SK-N-SH treated with all-trans-retinoic acid at 6 μM for 48 hours (cell line): ENCODE measurements at regions not wholly inside any gene's neighbourhood (a gene's known extent, or its start where the extent isn't known, plus 50 kb on each side); places are given as distances from the start of the nearest gene placed in this dataset.

ENCODE experiments used
- ARNTL ChIP-seq: fragments of 450-650 bp; formaldehyde crosslinking; IDR thresholded peaks from 2 replicates; pipeline ENCODE4 v1.5.0; 2020; ENCODE audit warnings: low read depth, mild to moderate bottlenecking, moderate library complexity, borderline replicate concordance
- GLIS3 ChIP-seq: fragments of 250-450 bp; sonication (Bioruptor Pico); IDR thresholded peaks from 2 replicates; pipeline ENCODE4 v1.5.0; 2020; ENCODE audit warnings: mild to moderate bottlenecking, moderate library complexity
- PPARA ChIP-seq: fragments of 250-450 bp; sonication (Bioruptor Pico); IDR thresholded peaks from 2 replicates; pipeline ENCODE4 v1.5.0; 2020; ENCODE audit warnings: mild to moderate bottlenecking, borderline replicate concordance
- RARB ChIP-seq: fragments of 250-450 bp; sonication (Bioruptor Pico); IDR thresholded peaks from 2 replicates; pipeline ENCODE4 v1.8.0; 2021; ENCODE audit warnings: mild to moderate bottlenecking, moderate library complexity
- TCF4 ChIP-seq: fragments of 250-450 bp; sonication (Bioruptor Pico); IDR thresholded peaks from 2 replicates; pipeline ENCODE4 v1.8.0; 2021; ENCODE audit warnings: mild to moderate bottlenecking, moderate library complexity, borderline replicate concordance
- ZFP3 ChIP-seq: fragments of 250-450 bp; sonication (Bioruptor Pico); IDR thresholded peaks from 2 replicates; pipeline ENCODE4 v1.5.0; 2020; ENCODE audit warnings: mild to moderate bottlenecking, moderate library complexity
- ZFP30 ChIP-seq: fragments of 450-650 bp; formaldehyde crosslinking; IDR thresholded peaks from 2 replicates; pipeline ENCODE4 v1.5.0; 2022; ENCODE audit warnings: mild to moderate bottlenecking, moderate library complexity
- ZNF565 ChIP-seq: fragments of 450-650 bp; formaldehyde crosslinking; conservative IDR thresholded peaks from 2 replicates; pipeline ENCODE4 v1.5.0; 2020; ENCODE audit warnings: low read depth, mild to moderate bottlenecking, moderate library complexity
- ZNF70 ChIP-seq: fragments of 450-650 bp; formaldehyde crosslinking; IDR thresholded peaks from 2 replicates; pipeline ENCODE4 v1.5.0; 2020; ENCODE audit warnings: mild to moderate bottlenecking, moderate library complexity
- ZNF8 ChIP-seq: fragments of 450-650 bp; formaldehyde crosslinking; IDR thresholded peaks from 2 replicates; pipeline ENCODE4 v1.5.0; 2020; ENCODE audit warnings: mild to moderate bottlenecking, moderate library complexity
- TF ChIP-seq, protein P1 (sequence below): fragments of 250-450 bp; sonication (Bioruptor Pico); IDR thresholded peaks from 2 replicates; pipeline ENCODE4 v1.8.0; 2021; ENCODE audit warnings: low read depth, mild to moderate bottlenecking, moderate library complexity, borderline replicate concordance
- TF ChIP-seq, protein P2 (sequence below): fragments of 250-450 bp; sonication (Bioruptor Pico); IDR thresholded peaks from 2 replicates; pipeline ENCODE4 v1.8.0; 2020; ENCODE audit warnings: mild to moderate bottlenecking, moderate library complexity, borderline replicate concordance
- TF ChIP-seq, protein P3 (sequence below): fragments of 250-450 bp; sonication (Bioruptor Pico); IDR thresholded peaks from 2 replicates; pipeline ENCODE4 v1.5.1; 2020; ENCODE audit warnings: low read depth, mild to moderate bottlenecking, moderate library complexity

DNA sequence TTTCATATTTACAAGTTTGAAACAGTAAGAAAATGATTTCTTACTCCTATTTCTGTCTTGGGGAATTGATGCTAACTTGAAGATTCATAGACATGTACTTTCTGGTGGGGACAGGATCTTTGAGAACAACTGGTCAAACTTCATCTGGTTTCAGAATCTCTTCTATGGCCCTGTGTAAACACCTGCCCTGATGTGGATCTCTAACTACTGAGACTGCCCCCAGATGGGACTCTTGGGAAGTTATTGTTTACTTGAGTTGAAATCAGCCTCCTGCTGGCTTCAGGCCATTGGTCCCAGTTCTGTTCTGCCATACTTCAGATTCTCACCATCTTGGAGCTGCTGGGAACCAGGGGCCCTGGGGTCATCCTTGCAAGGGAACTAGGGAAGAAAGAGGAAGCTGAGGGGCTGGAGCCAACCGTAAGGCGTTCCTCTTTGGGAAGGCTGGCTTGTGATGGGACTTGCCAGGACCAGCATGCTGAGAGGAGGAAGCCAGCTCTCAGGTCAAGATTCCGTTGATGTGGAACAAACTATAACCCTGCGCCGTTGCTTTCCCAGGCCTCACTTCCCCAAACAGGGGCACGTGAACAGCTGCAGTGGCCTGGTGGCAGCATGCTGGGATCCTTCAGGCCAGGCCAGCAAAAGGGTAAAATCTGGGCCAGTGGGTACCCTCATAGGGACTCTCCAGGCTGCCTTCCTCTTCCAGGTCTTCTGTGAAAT, 135.5 kb upstream of the CXCR4 start:
- TF ChIP-seq GLIS3 (no peak), ZNF565 (CRISPR knock-in tag) (no peak), TCF4 (CRISPR knock-in tag) (no peak), RARB (CRISPR knock-in tag) (no peak), ZNF8 (no peak), PPARA (CRISPR knock-in tag) (no peak), ARNTL (CRISPR knock-in tag) (no peak), ZFP3 (no peak), ZFP30 (CRISPR knock-in tag) (no peak), ZNF70 (CRISPR knock-in tag) (no peak)
- TF ChIP-seq, protein P1, sequence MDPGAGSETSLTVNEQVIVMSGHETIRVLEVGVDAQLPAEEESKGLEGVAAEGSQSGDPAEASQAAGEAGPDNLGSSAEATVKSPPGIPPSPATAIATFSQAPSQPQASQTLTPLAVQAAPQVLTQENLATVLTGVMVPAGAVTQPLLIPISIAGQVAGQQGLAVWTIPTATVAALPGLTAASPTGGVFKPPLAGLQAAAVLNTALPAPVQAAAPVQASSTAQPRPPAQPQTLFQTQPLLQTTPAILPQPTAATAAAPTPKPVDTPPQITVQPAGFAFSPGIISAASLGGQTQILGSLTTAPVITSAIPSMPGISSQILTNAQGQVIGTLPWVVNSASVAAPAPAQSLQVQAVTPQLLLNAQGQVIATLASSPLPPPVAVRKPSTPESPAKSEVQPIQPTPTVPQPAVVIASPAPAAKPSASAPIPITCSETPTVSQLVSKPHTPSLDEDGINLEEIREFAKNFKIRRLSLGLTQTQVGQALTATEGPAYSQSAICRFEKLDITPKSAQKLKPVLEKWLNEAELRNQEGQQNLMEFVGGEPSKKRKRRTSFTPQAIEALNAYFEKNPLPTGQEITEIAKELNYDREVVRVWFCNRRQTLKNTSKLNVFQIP, result no peak
- TF ChIP-seq, protein P2, sequence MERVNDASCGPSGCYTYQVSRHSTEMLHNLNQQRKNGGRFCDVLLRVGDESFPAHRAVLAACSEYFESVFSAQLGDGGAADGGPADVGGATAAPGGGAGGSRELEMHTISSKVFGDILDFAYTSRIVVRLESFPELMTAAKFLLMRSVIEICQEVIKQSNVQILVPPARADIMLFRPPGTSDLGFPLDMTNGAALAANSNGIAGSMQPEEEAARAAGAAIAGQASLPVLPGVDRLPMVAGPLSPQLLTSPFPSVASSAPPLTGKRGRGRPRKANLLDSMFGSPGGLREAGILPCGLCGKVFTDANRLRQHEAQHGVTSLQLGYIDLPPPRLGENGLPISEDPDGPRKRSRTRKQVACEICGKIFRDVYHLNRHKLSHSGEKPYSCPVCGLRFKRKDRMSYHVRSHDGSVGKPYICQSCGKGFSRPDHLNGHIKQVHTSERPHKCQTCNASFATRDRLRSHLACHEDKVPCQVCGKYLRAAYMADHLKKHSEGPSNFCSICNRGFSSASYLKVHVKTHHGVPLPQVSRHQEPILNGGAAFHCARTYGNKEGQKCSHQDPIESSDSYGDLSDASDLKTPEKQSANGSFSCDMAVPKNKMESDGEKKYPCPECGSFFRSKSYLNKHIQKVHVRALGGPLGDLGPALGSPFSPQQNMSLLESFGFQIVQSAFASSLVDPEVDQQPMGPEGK (CRISPR knock-in tag), result no peak
- TF ChIP-seq, protein P3, sequence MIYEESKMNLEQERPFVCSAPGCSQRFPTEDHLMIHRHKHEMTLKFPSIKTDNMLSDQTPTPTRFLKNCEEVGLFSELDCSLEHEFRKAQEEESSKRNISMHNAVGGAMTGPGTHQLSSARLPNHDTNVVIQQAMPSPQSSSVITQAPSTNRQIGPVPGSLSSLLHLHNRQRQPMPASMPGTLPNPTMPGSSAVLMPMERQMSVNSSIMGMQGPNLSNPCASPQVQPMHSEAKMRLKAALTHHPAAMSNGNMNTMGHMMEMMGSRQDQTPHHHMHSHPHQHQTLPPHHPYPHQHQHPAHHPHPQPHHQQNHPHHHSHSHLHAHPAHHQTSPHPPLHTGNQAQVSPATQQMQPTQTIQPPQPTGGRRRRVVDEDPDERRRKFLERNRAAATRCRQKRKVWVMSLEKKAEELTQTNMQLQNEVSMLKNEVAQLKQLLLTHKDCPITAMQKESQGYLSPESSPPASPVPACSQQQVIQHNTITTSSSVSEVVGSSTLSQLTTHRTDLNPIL (CRISPR knock-in tag), result no peak
